Mesendoderm (in vitro differentiated cells): ENCODE measurements at regions not wholly inside any gene's neighbourhood (a gene's known extent, or its start where the extent isn't known, plus 50 kb on each side); places are given as distances from the start of the nearest gene placed in this dataset.
"Not testable (repeated sequence)": the region's sequence is repeated elsewhere in the genome, so short reads cannot be mapped to it uniquely, and the experiment has no call there.

ENCODE experiments used
- DNase-seq: peaks from one replicate; pipeline ENCODE4 v3.0.0; 2013
- H2AK5ac ChIP-seq: 2 replicates; pipeline ENCODE4 v1.6.1; 2013; ENCODE audit warnings: low read length, inconsistent platforms
- H2BK120ac ChIP-seq: 2 replicates; pipeline ENCODE4 v1.6.1; 2013; ENCODE audit warnings: low read depth, mild to moderate bottlenecking, low read length, moderate library complexity, mixed read lengths
- H2BK15ac ChIP-seq: replicated peaks from 2 replicates; pipeline ENCODE4 v1.6.1; 2013; ENCODE audit warnings: low read depth, mild to moderate bottlenecking, moderate library complexity
- H2BK5ac ChIP-seq: 2 replicates; pipeline ENCODE4 v1.6.1; 2013; ENCODE audit warnings: low read length, inconsistent platforms
- H3K18ac ChIP-seq: 2 replicates; pipeline ENCODE4 v1.6.1; 2013; ENCODE audit warnings: mild to moderate bottlenecking, low read length, mixed read lengths
- H3K23ac ChIP-seq: one replicate; pipeline ENCODE4 v1.6.1; 2013; ENCODE audit warnings: low read length
- H3K27ac ChIP-seq: 2 replicates; pipeline ENCODE4 v1.5.1; 2013; ENCODE audit warnings: low read depth, mild to moderate bottlenecking, inconsistent platforms, low read length, moderate library complexity
- H3K27me3 ChIP-seq: 2 replicates; pipeline ENCODE4 v1.6.1; 2013; ENCODE audit warnings: low read length, control low read depth, mild to moderate bottlenecking, inconsistent platforms; ENCODE audit not compliant: insufficient read depth, poor library complexity
- H3K36me3 ChIP-seq: 2 replicates; pipeline ENCODE4 v1.6.1; 2013; ENCODE audit warnings: low read length, inconsistent platforms; ENCODE audit not compliant: control insufficient read depth, insufficient read depth
- H3K4ac ChIP-seq: one replicate; pipeline ENCODE4 v1.6.1; 2013; ENCODE audit warnings: low read depth, mild to moderate bottlenecking, low read length, moderate library complexity
- H3K4me1 ChIP-seq: 2 replicates; pipeline ENCODE4 v1.6.1; 2013; ENCODE audit warnings: low read depth, low read length, inconsistent platforms; ENCODE audit not compliant: control insufficient read depth
- H3K4me2 ChIP-seq: 2 replicates; pipeline ENCODE4 v1.6.1; 2013; ENCODE audit warnings: low read length
- H3K4me3 ChIP-seq: 2 replicates; pipeline ENCODE4 v1.5.1; 2013; ENCODE audit warnings: mild to moderate bottlenecking, low read length
- H3K56ac ChIP-seq: one replicate; pipeline ENCODE4 v1.6.1; 2013; ENCODE audit warnings: low read length
- H3K79me1 ChIP-seq: 2 replicates; pipeline ENCODE4 v1.6.1; 2013; ENCODE audit warnings: low read length, inconsistent platforms
- H3K79me2 ChIP-seq: 2 replicates; pipeline ENCODE4 v1.6.1; 2013; ENCODE audit warnings: mild to moderate bottlenecking, low read length; ENCODE audit not compliant: control insufficient read depth, insufficient read depth
- H3K9ac ChIP-seq: 2 replicates; pipeline ENCODE4 v1.6.1; 2013; ENCODE audit warnings: low read length, inconsistent platforms
- H4K5ac ChIP-seq: one replicate; pipeline ENCODE4 v1.6.1; 2013; ENCODE audit warnings: low read length
- H4K8ac ChIP-seq: one replicate; pipeline ENCODE4 v1.6.1; 2013; ENCODE audit warnings: low read depth, mild to moderate bottlenecking, control low read depth, low read length, moderate library complexity
- WGBS: extraction: QIAGEN DNeasy Blood & Tissue Kit; methylation state at CpG from one replicate; pipeline ENCODE4 v1.1.7; 2013; ENCODE audit warnings: low lambda C conversion rate, missing lambda C conversion rate; ENCODE audit not compliant: insufficient coverage; ENCODE audit errors: extremely low coverage; 5-methylcytosine and 5-hydroxymethylcytosine counted together

GRCh38 chr4:43659547-43659946, 767.0 kb downstream of the GRXCR1 start:
- H3K9ac ChIP-seq, H3K4ac ChIP-seq, H3K56ac ChIP-seq, DNase-seq, H3K23ac ChIP-seq, H3K27me3 ChIP-seq, H2AK5ac ChIP-seq, H3K79me2 ChIP-seq, H3K27ac ChIP-seq, H2BK5ac ChIP-seq, H4K5ac ChIP-seq, H3K4me3 ChIP-seq, H3K4me1 ChIP-seq, H2BK120ac ChIP-seq, H3K79me1 ChIP-seq, H4K8ac ChIP-seq, H3K4me2 ChIP-seq, H2BK15ac ChIP-seq, H3K18ac ChIP-seq, H3K36me3 ChIP-seq: not testable (repeated sequence)
- WGBS = no CpG with 5 or more reads among the region's 2 CpGs

GRCh38 chr4:43672265-43672885, 776.2 kb downstream of the KCTD8 start:
- H2BK5ac ChIP-seq, DNase-seq, H3K56ac ChIP-seq, H3K4me3 ChIP-seq, H4K5ac ChIP-seq, H4K8ac ChIP-seq, H3K18ac ChIP-seq, H3K36me3 ChIP-seq, H3K79me1 ChIP-seq, H2AK5ac ChIP-seq, H3K4me2 ChIP-seq, H3K9ac ChIP-seq, H3K27me3 ChIP-seq, H2BK15ac ChIP-seq, H3K79me2 ChIP-seq, H3K4ac ChIP-seq, H3K27ac ChIP-seq, H3K23ac ChIP-seq, H2BK120ac ChIP-seq, H3K4me1 ChIP-seq: not testable (repeated sequence)
- WGBS = no CpG with 5 or more reads among the region's 23 CpGs

- Histone ChIP-seq H2BK15ac (no peak overlapping the region), H3K79me1 (no peaks in the 10 kb centered on the region), H3K18ac (no peak overlapping the region), H3K4ac (no peak overlapping the region), H2BK120ac (no peak overlapping the region), H3K27me3 (no peaks in the 10 kb centered on the region), H3K36me3 (no peaks in the 10 kb centered on the region), H4K8ac (no peak overlapping the region), H3K56ac (no peak overlapping the region), H3K79me2 (no peaks in the 10 kb centered on the region), H2BK5ac (no peak overlapping the region), H3K4me1 (no peaks in the 10 kb centered on the region), H3K27ac (no peak overlapping the region), H4K5ac (no peak overlapping the region), H2AK5ac (no peak overlapping the region), H3K9ac (no peak overlapping the region), H3K23ac (no peak overlapping the region), H3K4me3 (no peak overlapping the region), H3K4me2 (no peak overlapping the region)
- no CpG with 5 or more reads among the region's 1 CpG for WGBS
- peak; percentile 4 for DNase-seq
Observed at GRCh38 chr4:43680421-43680820, 768.2 kb downstream of the KCTD8 start.

- Histone ChIP-seq H3K36me3 (no peaks in the 10 kb centered on the region), H3K4me3 (no peak overlapping the region), H3K9ac (no peak overlapping the region), H2AK5ac (no peak overlapping the region), H2BK120ac (no peak overlapping the region), H2BK5ac (no peak overlapping the region), H3K27me3 (no peaks in the 10 kb centered on the region), H3K18ac (no peak overlapping the region), H3K23ac (no peak overlapping the region), H4K5ac (no peak overlapping the region), H2BK15ac (no peak overlapping the region), H3K27ac (no peak overlapping the region), H3K79me1 (no peaks in the 10 kb centered on the region), H3K4me2 (no peak overlapping the region), H3K56ac (no peak overlapping the region), H4K8ac (no peak overlapping the region), H3K4me1 (no peaks in the 10 kb centered on the region), H3K79me2 (no peaks in the 10 kb centered on the region), H3K4ac (no peak overlapping the region)
- no CpG with 5 or more reads among the region's 3 CpGs for WGBS
- peak; percentile 27 for DNase-seq
Observed at GRCh38 chr4:43682551-43682950, 766.1 kb downstream of the KCTD8 start.

GRCh38 chr4:43690116-43690515, 758.5 kb downstream of the KCTD8 start:
- no CpG with 5 or more reads among the region's 1 CpG for WGBS

GRCh38 chr4:43693876-43694275, 754.7 kb downstream of the KCTD8 start:
- Histone ChIP-seq H2AK5ac (no peak overlapping the region), H3K4ac (no peak overlapping the region), H2BK15ac (no peak overlapping the region), H3K4me3 (no peak overlapping the region), H4K8ac (no peak overlapping the region), H3K56ac (no peak overlapping the region), H3K27ac (no peak overlapping the region), H3K18ac (no peak overlapping the region), H2BK5ac (no peak overlapping the region), H4K5ac (no peak overlapping the region), H3K4me2 (no peak overlapping the region), H3K36me3 (no peaks in the 10 kb centered on the region), H2BK120ac (no peak overlapping the region), H3K9ac (no peak overlapping the region), H3K23ac (no peak overlapping the region), H3K4me1 (no peaks in the 10 kb centered on the region), H3K79me1 (no peaks in the 10 kb centered on the region), H3K27me3 (no peaks in the 10 kb centered on the region), H3K79me2 (no peaks in the 10 kb centered on the region)
- WGBS = no CpG with 5 or more reads among the region's 1 CpG
- no peak for DNase-seq

More at GRCh38 chr4:43690116-43690515, 758.5 kb downstream of the KCTD8 start:
- no peak overlapping the region for H2BK15ac ChIP-seq
- no peaks in the 10 kb centered on the region for H3K36me3 ChIP-seq
- no peak overlapping the region for H3K18ac ChIP-seq
- no peaks in the 10 kb centered on the region for H3K79me1 ChIP-seq
- no peak overlapping the region for H3K9ac ChIP-seq
- DNase-seq = no peak
- no peak overlapping the region for H2AK5ac ChIP-seq
- H2BK120ac ChIP-seq = no peak overlapping the region
- H3K4me1 ChIP-seq = no peaks in the 10 kb centered on the region
- no peak overlapping the region for H3K56ac ChIP-seq
- no peak overlapping the region for H3K4me2 ChIP-seq
- no peak overlapping the region for H2BK5ac ChIP-seq
- no peak overlapping the region for H4K5ac ChIP-seq
- no peak overlapping the region for H3K27ac ChIP-seq
- no peaks in the 10 kb centered on the region for H3K27me3 ChIP-seq
- no peak overlapping the region for H3K4ac ChIP-seq
- no peak overlapping the region for H3K4me3 ChIP-seq
- H3K79me2 ChIP-seq = no peaks in the 10 kb centered on the region
- H4K8ac ChIP-seq = no peak overlapping the region
- H3K23ac ChIP-seq = no peak overlapping the region
